ENCODE measurements at regions not wholly inside any gene's neighbourhood (a gene's known extent, or its start where the extent isn't known, plus 50 kb on each side); places are given as distances from the start of the nearest gene placed in this dataset.

GRCh38 chr17:52709724-52710123 is 551.2 kb upstream of the CA10 start:
- DNase-seq (ENCODE audit: low spot score in 2 of 2) = no peak
- intact Hi-C loops (cut with DNase I; ENCODE audit: low total_unique reads) = no loop called here
- no peak overlapping the region for H3K4me3 ChIP-seq (ENCODE audit: low read depth, poor library complexity, severe bottlenecking)
- TF ChIP-seq POLR2A (IDR thresholded peaks at IDR 0.05) = no peak
- TF ChIP-seq CTCF (IDR thresholded peaks at IDR 0.05) = no peak
- 78 to 96% methylated on average over 2 to 3 of the region's 3 CpGs for WGBS, 2 donors

- intact Hi-C loops (cut with DNase I; ENCODE audit: low total_unique reads) = no loop called here
- WGBS, 2 donors = 88 to 90% methylated on average over 3 of the region's 3 CpGs
Observed at GRCh38 chr17:52696362-52696761, 537.8 kb upstream of the CA10 start.

GRCh38 chr17:52686140-52686539 is 527.6 kb upstream of the CA10 start:
- TF ChIP-seq CTCF (IDR thresholded peaks at IDR 0.05) (no peak), POLR2A (IDR thresholded peaks at IDR 0.05) (no peak)
- no peak for DNase-seq (ENCODE audit: low spot score in 2 of 2)
- intact Hi-C loops (cut with DNase I; ENCODE audit: low total_unique reads) = no loop called here
- no peak overlapping the region for H3K4me3 ChIP-seq (ENCODE audit: low read depth, poor library complexity, severe bottlenecking)

More at GRCh38 chr17:52696362-52696761, 537.8 kb upstream of the CA10 start:
- no peak for DNase-seq (ENCODE audit: low spot score in 2 of 2)
- H3K4me3 ChIP-seq (ENCODE audit: low read depth, poor library complexity, severe bottlenecking) = no peak overlapping the region
- TF ChIP-seq POLR2A (IDR thresholded peaks at IDR 0.05) (no peak), CTCF (IDR thresholded peaks at IDR 0.05) (no peak)

GRCh38 chr17:52681480-52681879 is 523.0 kb upstream of the CA10 start:
- no peak for DNase-seq (ENCODE audit: low spot score in 2 of 2)
- TF ChIP-seq POLR2A (IDR thresholded peaks at IDR 0.05) = no peak
- no peak for TF ChIP-seq CTCF (IDR thresholded peaks at IDR 0.05)
- H3K4me3 ChIP-seq (ENCODE audit: low read depth, poor library complexity, severe bottlenecking) = no peak overlapping the region
- 9 to 13% methylated on average over 2 of the region's 2 CpGs for WGBS, 2 donors
- intact Hi-C loops (cut with DNase I; ENCODE audit: low total_unique reads) = no loop called here

GRCh38 chr17:52678211-52678610 is 519.7 kb upstream of the CA10 start:
- no peak for DNase-seq (ENCODE audit: low spot score in 2 of 2)
- H3K4me3 ChIP-seq (ENCODE audit: low read depth, poor library complexity, severe bottlenecking) = no peak overlapping the region
- TF ChIP-seq CTCF (IDR thresholded peaks at IDR 0.05) = no peak
- no peak for TF ChIP-seq POLR2A (IDR thresholded peaks at IDR 0.05)
- intact Hi-C loops (cut with DNase I; ENCODE audit: low total_unique reads) = no loop called here
- WGBS, 2 donors = 70% methylated on average over 1 of the region's 1 CpG; no CpG with 5 or more reads in 1 of the 2 donors

GRCh38 chr17:52674686-52675085 is 516.2 kb upstream of the CA10 start:
- intact Hi-C loops (cut with DNase I; ENCODE audit: low total_unique reads) = no loop called here
- TF ChIP-seq CTCF (IDR thresholded peaks at IDR 0.05) (no peak), POLR2A (IDR thresholded peaks at IDR 0.05) (no peak)
- WGBS, 2 donors = 46 to 52% methylated on average over 4 of the region's 4 CpGs
- H3K4me3 ChIP-seq (ENCODE audit: low read depth, poor library complexity, severe bottlenecking) = no peak overlapping the region
- no peak for DNase-seq (ENCODE audit: low spot score in 2 of 2)
